Gastroesophageal sphincter (tissue), 3 donors: ENCODE measurements at regions not wholly inside any gene's neighbourhood (a gene's known extent, or its start where the extent isn't known, plus 50 kb on each side); places are given as distances from the start of the nearest gene placed in this dataset.

Experiments used
- CTCF ChIP-seq, 4 experiments: fragments of 200-600 bp in 2 of 4; fragments of 450-650 bp in 2 of 4; sonication (generic) in 1 of 4; IDR thresholded peaks; one replicate each; pipeline ENCODE4 v1.5.1; 2017 to 2019; ENCODE audit warnings: antibody characterized with exemption in 4 of 4, mild to moderate bottlenecking in 2 of 4, moderate library complexity in 2 of 4
- EP300 ChIP-seq: sonication (generic); formaldehyde crosslinking; IDR thresholded peaks from one replicate; pipeline ENCODE4 v1.6.1; 2017; ENCODE audit warnings: antibody characterized with exemption, mild to moderate bottlenecking
- POLR2A ChIP-seq, 2 donors: fragments of 450-650 bp; IDR thresholded peaks; one replicate each; pipeline ENCODE4 v1.6.1; 2017; ENCODE audit warnings: antibody characterized with exemption in 2 of 2, mild to moderate bottlenecking in 2 of 2, moderate library complexity in 1 of 2
- POLR2AphosphoS5 ChIP-seq: sonication (generic); formaldehyde crosslinking; IDR thresholded peaks from one replicate; pipeline ENCODE4 v1.6.1; 2017; ENCODE audit warnings: antibody characterized with exemption

DNA sequence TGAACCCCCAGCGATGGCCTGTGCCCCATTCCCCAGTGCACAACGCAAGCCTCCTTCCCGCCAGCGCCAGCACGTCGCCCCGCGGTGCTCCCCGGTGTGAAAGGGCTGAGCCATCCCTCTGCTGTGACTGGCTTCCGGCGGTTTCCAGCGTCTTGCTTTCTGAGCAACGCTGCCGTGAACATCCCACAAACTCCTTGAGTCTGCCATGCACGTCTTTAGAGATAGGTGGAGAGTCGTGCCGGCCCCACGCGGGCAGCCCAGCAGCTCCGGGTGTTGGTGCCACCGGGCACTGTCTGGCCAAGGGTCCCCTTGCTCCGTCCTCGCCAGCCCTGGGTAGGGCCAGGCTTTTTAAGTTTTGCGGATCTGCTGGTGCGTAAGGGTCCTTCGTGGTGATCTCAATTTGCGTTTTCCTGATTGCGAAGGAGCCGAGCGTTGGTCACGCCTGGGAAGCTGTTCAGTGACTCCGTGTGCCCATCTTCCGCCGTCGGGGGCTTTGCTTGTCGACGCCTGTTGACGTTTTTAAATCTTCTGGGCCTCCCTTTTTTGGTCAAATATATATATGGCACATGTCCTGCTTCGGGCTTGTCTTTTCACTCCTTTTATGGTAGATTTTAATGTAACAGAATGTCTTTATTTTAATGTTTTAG, 70.6 kb downstream of the FOXL3 start:
- TF ChIP-seq CTCF (IDR thresholded peaks at IDR 0.05) (no peak), POLR2AphosphoS5 (no peak), EP300 (no peak), POLR2A (IDR thresholded peaks at IDR 0.05) (no peak)
